Stimulated activated CD4-positive, alpha-beta T cell treated with anti-CD3 and anti-CD28 coated beads, Interleukin-4, amount 100 ng/mL, for 24 hours (primary cell): ENCODE measurements at regions not wholly inside any gene's neighbourhood (a gene's known extent, or its start where the extent isn't known, plus 50 kb on each side); places are given as distances from the start of the nearest gene placed in this dataset.

Experiments used
- DNase-seq: peaks from one replicate; pipeline ENCODE4 v3.0.0-alpha.2; 2020

- DNase-seq = no peak
These were observed 406.5 kb upstream of the SHH start for GRCh38 chr7:156218544-156219306.

DNA sequence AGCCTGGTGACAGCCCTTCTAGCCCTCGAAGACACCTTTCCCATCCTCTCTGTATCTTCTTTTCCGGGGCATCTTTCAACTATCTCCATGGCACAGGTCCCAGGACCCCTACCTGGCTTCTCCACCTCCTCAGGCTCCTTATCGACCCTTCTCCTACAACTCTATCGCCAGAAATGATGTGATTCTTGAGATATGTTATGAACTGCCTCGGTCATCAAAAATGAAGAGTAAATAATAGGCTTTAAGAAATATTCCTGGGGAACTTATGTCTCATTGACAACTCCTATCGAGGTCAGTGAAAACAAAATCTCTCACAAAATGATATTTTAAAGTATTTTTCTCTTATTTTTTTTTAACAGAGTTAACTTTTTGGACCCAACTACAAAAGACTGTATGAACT is 405.5 kb upstream of the SHH start:
- no peak for DNase-seq

GRCh38 chr7:156209087-156209486 is 396.8 kb upstream of the SHH start:
- DNase-seq = no peak

DNA sequence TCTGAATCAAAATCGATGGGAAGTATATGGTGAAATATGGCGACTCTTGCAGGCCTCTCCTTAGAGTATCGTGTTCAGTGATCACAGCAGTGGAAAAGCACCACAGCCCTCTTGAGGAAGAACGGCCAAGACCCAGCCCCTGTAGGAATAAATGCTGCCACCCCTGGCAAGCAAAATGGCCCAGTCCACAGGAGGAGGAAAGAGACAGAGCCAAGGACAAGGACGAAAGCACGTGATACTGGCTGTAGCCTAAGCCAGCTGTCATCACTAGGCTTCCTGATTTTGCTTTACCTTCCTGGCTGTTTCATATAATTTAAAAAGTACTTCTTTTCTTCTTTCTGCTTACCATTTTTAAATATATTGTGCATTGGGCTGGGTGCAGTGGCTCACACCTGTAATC is 395.0 kb upstream of the SHH start:
- DNase-seq = no peak

- no peak for DNase-seq
These were observed 393.9 kb upstream of the SHH start for GRCh38 chr7:156206174-156206573.

GRCh38 chr7:156204820-156205219 is 392.6 kb upstream of the SHH start:
- no peak for DNase-seq

DNA sequence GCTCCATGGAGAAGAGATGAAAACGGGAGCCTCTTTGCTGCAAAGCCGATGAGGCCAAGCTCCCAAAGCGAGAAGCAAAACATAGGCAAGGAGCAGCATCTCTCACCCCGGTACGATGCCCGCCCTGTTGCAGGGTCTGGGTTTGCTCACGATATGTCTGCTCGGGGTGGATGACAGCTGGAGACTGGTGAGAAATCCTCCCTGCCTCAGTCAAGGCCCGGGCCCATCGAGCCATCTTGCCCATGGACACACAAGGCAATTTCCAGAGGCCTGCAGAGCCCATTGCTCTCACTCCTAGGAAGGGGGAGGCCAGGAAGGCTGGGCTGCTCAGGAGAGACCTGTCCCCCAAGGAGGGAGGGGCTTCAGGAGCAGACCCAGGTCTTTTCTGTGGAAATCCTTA is 391.7 kb upstream of the SHH start:
- no peak for DNase-seq

DNA sequence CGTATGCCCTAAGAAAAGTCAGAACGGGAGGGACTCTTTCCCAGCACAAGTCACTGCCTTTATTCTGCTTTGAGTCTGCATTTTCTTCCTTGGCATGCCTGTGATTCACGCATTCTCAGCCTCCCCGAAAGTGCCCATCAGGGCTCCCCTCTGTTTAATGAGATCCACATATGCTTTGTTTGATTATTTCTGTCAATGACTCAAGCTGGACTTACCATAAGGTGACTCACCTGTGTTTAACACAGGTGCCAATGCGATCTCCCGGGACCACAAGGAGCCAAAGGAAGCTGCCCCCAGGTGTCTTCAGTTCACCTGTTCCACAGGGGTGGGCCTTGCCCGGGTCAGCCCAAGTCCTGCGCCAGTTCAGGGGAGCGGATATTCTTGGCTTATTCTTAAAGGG is 386.0 kb upstream of the SHH start:
- DNase-seq = no peak

DNA sequence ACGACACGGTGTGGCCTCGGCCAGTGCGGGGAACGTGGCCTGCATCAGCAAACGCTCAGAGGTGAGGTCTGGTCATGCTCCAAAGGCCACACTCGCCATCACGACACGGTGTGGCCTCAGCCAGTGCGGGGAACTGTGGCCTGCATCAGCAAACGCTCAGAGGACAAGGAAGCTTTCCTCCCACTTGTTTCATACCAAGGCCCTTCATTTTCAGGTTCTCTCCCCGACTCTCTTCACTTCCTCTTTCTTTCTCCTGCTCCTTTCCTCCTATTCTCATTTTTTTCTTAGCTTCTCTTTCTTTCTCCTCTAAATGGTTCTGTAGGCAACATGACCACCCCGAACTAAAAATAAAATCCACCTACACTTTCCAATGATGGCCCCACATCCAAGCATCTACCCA is 384.4 kb upstream of the SHH start:
- no peak for DNase-seq

DNA sequence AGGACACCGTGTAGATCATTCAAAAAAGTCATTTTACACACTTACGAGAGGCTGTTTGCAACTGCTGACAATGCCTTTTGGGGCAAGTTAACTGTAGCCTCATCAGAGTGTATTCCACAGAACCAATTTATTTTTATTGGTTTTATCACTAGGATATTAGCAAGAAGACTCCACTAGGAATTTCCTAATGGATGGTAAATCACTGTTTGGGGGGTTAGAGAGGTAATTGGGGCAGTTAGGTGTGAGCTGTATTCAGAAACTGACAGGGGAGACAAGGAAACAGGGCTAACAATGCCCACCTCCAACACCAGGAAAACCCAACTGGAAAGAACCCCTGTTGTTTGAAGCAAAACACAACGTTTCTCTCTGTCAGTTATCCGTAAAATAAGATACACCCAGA is 383.0 kb upstream of the SHH start:
- no peak for DNase-seq

DNA sequence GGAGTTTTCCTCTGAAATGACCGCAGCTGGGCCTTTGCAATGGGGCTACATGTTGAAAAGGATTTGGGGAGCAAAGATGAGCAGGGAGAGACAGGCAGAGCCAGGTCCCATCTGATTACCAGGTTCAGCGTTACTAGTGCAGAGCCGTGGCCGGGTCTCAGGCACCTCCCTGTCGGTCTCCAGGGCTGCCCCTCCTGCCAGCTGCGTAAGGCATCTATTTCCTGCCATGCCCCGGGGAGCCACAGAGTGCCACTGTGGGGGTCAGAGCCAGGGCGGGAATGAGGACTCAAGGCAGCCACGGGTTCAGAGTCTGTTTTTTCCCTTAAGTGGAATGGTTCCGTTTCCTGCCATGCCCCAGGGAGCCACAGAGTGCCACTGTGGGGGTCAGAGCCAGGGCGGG is 382.6 kb upstream of the SHH start:
- DNase-seq = no peak

DNA sequence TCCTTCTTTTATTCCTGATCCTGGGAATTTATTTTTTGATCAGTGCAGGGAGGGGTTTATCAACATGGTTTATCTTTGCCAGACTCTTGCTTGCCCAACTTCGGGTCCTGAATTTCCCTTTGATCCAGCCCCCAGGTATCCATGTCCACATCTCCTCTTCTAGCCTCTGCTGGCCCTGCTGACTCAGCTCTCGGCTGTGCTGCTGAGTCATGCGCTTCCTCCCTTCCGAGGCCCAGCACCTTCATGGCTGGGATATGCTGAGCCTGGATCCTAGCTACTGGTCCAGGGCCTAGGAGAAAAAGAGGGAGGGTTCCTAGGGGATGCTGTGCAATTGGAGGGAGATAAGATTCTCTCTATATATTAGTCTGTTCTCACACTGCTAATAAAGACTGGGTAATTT is 380.7 kb upstream of the SHH start:
- no peak for DNase-seq

- DNase-seq = no peak
These were observed 378.8 kb upstream of the SHH start for GRCh38 chr7:156191090-156191489.

- no peak for DNase-seq
These were observed 372.8 kb upstream of the SHH start for GRCh38 chr7:156185076-156185475.

DNA sequence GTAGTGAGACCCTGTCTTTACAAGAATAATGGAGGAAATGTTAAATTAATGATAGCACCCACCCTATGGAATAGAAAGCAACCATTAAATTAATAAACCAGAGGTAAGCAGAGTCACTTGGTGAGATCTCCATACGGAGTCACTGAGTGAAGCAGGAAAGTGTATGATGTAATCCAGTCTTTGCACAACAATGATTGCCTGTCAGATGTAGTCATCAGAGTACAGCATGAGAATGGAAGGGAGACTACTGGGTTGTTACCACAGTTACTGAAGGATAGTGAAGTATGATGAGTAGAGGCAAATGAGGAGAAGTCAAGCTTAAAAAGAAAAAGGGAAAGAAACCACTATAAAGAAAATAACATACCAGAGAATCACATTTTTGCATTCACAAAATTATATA is 371.9 kb upstream of the SHH start:
- no peak for DNase-seq

DNA sequence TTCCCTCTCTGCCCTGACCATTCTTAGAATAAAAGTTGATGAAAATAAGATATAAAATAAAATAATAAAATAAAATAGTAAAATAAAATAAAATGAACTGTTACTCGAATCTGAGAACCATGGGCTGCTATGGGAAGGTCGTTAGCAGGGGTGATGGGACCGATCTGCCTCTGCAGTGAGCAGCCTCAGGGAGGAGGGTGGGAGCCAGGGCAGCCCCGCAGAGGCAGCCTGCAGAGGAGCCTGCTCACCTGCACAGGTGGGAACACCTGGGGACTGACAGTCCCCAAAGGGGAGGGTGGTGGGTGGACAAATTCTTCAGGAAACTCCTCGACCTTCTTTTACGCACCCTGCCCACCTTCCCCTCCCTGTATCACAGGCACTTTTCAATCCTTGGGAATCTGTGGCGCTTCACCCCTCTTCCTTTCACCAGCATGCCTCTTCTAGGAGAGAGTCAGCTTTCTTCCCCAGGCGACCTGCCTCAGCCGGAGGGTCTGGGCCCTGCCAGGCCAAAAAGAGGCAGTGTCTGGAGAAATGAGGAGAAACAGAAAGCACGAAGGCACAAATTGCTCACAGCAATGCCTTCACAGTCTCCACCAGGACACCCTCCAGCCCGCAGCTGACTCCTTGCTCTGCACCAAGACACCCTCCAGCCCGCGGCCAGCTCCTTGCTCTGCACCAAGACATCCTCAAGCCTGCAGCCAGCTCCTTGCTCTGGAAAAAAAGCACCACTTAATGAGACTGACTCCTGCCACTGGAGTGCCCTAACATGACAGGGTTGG is 368.4 kb upstream of the SHH start:
- no peak for DNase-seq

DNA sequence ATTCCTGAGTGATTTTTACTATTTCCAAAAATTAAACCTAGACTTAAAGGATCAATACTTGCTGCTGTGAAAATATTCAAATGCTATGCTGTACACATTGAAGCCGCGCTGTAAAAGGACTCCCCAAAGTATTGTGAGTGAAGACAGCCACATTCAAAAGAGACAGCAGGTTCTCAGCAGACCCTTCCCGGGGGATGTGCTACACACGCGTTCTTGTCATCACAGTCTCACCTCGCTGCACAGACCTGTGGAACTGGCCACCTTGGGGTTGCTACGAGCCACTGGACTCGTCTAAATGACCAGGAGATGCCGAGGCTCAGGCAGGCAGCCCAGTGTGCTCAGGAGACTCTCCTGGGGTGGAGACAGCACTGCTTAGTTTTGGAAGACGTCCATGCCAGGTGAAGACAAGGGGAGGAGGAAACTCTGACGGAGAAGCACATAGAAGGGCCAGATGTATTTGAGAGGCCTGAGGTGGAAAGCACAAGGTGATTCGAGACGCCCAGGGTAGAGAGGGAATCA is 367.7 kb upstream of the SHH start:
- DNase-seq = no peak

DNA sequence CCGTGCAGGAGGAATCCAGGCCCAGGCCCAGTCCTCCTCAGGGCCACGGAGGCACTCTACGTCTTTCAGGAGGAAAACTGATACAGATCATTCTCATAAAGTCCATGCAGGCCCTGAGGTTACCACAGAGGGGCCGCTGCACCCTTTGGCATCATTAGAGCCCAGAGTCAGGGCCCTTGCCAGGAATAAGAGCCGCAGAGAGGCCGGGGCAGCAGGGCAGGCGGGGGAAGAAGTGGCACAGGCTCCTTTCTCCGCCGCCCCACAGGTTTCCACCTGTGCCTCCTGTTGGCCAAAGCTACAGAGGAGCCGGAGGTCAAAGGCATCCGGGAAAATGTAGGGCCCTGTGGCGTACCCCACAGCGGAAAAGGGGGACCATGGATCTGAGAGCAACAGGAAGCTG is 366.6 kb upstream of the SHH start:
- no peak for DNase-seq

DNA sequence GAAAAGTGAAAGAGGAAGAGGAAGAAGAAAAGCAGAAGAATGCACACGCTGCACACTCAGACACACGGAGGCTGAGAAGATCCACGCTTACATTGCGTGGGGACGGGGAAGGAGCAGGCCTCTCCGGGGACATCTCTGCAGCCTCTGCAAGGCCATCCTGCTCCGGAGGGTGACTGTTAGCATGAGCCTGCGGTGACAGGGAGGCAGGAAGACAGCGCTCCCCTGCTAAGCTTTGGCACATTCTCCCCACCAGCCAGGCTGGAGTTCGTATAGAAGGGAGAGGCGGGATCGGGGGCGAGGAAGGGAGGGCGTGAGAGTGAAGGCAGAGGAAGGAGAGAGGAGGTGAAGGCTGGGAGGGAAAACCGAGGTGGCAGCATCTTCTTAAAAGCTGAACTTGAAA is 366.0 kb upstream of the SHH start:
- no peak for DNase-seq

GRCh38 chr7:156177422-156178055 is 365.3 kb upstream of the SHH start:
- DNase-seq = no peak

DNA sequence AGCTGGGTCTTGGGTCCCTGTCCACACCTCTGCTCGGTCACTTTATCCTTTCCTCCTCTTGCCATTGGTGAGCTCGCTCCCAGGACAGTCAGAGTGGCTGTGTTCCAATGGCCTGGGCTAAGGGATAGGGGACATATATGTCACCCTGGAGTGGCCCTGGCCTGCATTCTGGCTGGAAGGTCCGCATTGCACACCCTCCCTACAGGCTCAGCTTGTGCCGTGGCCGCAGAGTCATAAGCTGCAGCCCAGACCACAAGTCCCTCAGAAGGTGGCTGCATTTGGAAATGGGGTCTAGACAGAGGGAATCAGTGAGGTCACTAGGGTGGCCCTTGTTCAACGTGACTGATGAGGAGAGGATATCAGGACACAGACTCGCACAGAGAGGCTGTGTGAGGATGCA is 363.8 kb upstream of the SHH start:
- DNase-seq = no peak

- DNase-seq = no peak
These were observed 362.7 kb upstream of the SHH start for GRCh38 chr7:156175003-156175402.

- no peak for DNase-seq
These were observed 362.2 kb upstream of the SHH start for GRCh38 chr7:156174428-156174827.

GRCh38 chr7:156173748-156174353 is 361.6 kb upstream of the SHH start:
- no peak for DNase-seq
